ENCODE measurements at regions not wholly inside any gene's neighbourhood (a gene's known extent, or its start where the extent isn't known, plus 50 kb on each side); places are given as distances from the start of the nearest gene placed in this dataset.

DNA sequence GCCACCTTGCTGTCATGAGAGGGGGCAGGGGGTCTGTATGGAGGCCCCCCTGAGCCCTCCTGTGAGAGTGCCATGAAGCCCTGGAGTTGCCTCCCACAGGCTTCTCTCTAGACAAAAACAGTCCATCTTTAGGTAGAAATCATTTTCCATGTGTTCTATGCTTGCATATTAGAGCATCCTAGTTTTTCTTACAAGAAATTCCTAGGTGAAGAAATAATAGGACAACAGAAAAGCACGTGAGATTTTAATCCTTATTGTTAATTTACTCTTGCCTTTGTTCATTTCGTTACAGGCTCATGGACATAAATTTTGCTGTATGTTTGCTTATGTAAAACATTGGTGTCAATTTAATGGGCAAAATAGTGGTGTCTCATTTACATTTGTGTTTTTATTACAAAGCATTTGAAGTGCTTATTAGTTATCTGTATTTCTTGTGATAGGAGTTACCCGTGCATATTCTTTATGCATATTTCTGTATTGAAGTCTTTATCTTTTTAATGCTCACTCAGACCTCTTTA lies 336.9 kb upstream of the RAB6C start:
- no peak for DNase-seq (ENCODE audit: low spot score)
- no peak overlapping the region for H3K27ac ChIP-seq
- no peak overlapping the region for H3K4me3 ChIP-seq
- TF ChIP-seq, protein P1, sequence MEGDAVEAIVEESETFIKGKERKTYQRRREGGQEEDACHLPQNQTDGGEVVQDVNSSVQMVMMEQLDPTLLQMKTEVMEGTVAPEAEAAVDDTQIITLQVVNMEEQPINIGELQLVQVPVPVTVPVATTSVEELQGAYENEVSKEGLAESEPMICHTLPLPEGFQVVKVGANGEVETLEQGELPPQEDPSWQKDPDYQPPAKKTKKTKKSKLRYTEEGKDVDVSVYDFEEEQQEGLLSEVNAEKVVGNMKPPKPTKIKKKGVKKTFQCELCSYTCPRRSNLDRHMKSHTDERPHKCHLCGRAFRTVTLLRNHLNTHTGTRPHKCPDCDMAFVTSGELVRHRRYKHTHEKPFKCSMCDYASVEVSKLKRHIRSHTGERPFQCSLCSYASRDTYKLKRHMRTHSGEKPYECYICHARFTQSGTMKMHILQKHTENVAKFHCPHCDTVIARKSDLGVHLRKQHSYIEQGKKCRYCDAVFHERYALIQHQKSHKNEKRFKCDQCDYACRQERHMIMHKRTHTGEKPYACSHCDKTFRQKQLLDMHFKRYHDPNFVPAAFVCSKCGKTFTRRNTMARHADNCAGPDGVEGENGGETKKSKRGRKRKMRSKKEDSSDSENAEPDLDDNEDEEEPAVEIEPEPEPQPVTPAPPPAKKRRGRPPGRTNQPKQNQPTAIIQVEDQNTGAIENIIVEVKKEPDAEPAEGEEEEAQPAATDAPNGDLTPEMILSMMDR (IDR thresholded peaks at IDR 0.05): no peak

DNA sequence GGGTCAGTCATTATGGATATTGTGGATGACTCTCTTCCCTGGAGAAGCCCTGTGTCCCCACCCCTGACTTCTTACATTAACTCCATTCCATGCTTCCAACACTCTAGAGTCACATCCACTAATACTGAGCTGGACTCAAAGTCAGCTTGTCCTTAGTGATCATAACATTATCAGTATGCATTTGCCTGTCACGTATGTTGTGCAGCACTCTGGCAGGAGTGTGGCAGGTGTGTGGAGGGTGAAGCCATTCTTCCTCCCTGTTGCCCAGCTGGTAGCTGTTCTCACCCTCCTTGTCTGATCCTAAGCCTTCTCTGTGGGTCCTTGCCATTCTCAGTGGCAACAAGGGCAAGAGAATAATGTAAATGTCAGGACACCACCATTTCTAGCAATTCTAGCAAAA lies 334.1 kb upstream of the RAB6C start:
- DNase-seq (ENCODE audit: low spot score): no peak

DNA sequence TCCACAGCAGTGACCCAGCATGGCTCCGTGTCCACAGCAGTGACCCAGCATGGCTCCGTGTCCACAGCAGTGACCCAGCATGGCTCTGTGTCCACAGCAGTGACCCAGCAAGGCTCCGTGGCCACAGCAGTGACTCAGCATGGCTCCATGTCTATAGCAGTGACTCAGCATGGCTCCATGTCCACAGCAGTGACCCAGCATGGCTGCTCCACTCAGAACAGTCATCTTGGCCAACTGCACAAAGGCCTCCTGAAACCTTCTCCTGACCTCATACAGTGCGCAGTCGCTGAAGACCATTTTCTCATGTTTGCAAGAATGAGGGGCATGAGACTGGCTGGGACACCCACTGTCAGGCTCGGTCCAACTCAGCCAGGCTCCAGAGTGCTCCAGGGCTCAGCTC lies 333.4 kb upstream of the RAB6C start:
- Histone ChIP-seq H3K27ac (no peak overlapping the region), H3K4me3 (no peak overlapping the region)
- DNase-seq (ENCODE audit: low spot score): no peak
- TF ChIP-seq, protein P1 (IDR thresholded peaks at IDR 0.05): no peak

More for the DNA sequence above, 334.1 kb upstream of the RAB6C start:
- no peak overlapping the region for H3K4me3 ChIP-seq
- TF ChIP-seq, protein P1 (IDR thresholded peaks at IDR 0.05): no peak
- H3K27ac ChIP-seq: no peak overlapping the region

DNA sequence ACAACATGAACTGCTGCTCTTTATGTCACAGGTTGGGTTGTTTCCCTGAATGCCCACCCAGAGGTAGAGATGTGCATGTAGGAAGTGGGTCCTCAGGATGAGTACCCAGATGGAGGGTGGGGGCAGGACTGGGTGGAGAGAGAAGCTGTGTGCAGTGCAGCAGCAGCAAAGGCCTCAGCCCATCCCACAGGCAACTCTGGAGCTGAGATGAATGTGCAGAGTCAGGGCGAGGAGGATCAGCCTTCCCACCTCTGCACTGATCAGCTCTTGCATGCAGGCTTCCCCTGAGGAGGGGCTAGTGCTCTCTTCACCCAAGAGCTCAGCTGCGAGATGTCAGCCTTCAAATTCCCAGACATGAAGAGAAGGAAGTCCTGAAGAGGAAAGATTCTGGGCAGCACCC lies 326.2 kb upstream of the RAB6C start:
- H3K27ac ChIP-seq: no peak overlapping the region
- H3K4me3 ChIP-seq: no peak overlapping the region
- DNase-seq (ENCODE audit: low spot score): no peak
- TF ChIP-seq, protein P1 (IDR thresholded peaks at IDR 0.05): no peak

DNA sequence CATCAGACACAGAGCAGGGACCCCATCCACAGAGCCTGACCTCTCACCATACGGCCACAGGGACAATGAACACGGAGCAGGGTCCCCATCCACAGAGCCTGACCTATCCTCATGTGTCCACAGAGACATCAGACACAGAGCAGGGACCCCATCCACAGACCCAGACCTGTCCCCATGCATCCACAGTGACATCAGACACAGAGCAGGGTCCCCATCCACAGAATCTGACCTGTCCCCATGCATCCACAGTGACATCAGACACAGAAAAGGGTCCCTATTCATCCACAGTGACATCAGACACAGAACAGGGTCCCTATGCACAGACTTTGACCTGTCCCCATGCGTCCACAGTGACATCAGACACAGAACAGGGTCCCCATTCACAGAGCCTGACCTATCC lies 325.1 kb upstream of the RAB6C start:
- no peak for DNase-seq (ENCODE audit: low spot score)
- TF ChIP-seq, protein P1 (IDR thresholded peaks at IDR 0.05): no peak
- H3K27ac ChIP-seq: no peak overlapping the region
- H3K4me3 ChIP-seq: no peak overlapping the region

DNA sequence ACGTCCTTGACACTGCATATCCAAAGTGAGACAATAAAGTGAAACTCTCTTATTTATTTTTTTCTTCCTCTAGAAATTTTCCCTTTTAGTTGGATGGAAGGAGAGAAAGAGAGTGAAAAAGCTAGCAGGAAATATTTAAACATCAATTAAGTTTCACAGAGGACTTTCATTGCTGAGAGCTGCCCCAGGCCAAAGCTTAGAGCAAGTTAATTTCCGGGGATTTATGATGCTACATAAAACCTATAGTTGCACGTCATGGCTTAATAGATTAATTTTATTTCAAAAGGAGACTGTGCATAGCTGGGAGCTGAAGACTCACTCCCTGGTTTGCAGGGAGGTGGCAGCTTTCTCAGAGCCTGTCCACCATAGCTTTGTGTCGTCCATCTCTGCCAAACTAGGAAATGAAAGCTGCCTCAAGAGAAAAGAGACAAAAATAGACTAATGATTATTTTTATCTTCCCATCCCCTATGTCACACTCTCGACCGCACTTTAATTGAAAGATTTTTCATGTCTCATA lies 323.3 kb upstream of the RAB6C start:
- Histone ChIP-seq H3K4me3 (no peak overlapping the region), H3K27ac (no peak overlapping the region)
- DNase-seq (ENCODE audit: low spot score): no peak
- TF ChIP-seq, protein P1 (IDR thresholded peaks at IDR 0.05): no peak

DNA sequence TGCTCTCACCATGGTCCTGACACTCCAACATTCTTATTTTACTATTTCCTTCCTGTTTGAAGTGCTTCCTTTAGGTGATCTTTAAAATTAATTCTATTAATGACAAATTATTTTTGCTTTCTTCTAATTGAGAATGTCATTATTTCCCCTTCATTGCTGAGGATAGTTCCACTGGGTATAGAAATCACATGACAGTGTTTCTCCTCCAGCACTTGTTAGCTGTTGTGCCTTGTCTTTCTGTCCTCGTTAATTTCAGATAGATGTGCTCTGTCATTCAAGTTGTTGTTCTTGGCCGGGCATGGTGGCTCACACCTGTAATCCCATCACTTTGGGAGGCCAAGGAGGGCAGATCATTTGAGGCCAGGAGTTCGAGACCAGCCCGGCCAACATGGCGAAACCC lies 321.0 kb upstream of the RAB6C start:
- DNase-seq (ENCODE audit: low spot score): no peak
- TF ChIP-seq, protein P1 (IDR thresholded peaks at IDR 0.05): no peak
- no peak overlapping the region for H3K4me3 ChIP-seq

More for the DNA sequence above, 321.0 kb upstream of the RAB6C start:
- no peak overlapping the region for H3K27ac ChIP-seq

Data from coronary artery (tissue), 2 donors.